HEK293 (cell line): ENCODE measurements at regions not wholly inside any gene's neighbourhood (a gene's known extent, or its start where the extent isn't known, plus 50 kb on each side); places are given as distances from the start of the nearest gene placed in this dataset.

ENCODE experiments used
- CTCF ChIA-PET: fragments of 350-600 bp; formaldehyde crosslinking; extraction: SDS; loops from one replicate; lab custom pipeline; 2021; ENCODE audit warnings: antibody characterized with exemption; lab: Yijun Ruan, JAX
- POLR2A ChIA-PET: fragments of 300-600 bp; formaldehyde crosslinking; extraction: SDS; loops from one replicate; lab custom pipeline; 2020; ENCODE audit warnings: antibody characterized with exemption, inconsistent platforms; lab: Yijun Ruan, JAX
- H3K27ac ChIP-seq: fragments of 200-500 bp; sonication (Bioruptor generic); 2 replicates; pipeline ENCODE4 v1.5.1; 2014; ENCODE audit warnings: low read depth, low read length, control low read depth, inconsistent platforms; ENCODE audit errors: extremely low read depth
- H3K36me3 ChIP-seq, 2 experiments: fragments of 200-500 bp in 1 of 2; sonication (Bioruptor generic) in 1 of 2; 1 replicate in 1 of 2; 2 replicates in 1 of 2; pipeline ENCODE4 v1.5.1; 2014 to 2017; ENCODE audit warnings: inconsistent platforms in 2 of 2, low read length in 2 of 2; ENCODE audit not compliant: control insufficient read depth in 2 of 2, insufficient read depth in 1 of 2
- H3K4me1 ChIP-seq: fragments of 200-500 bp; sonication (Bioruptor generic); 2 replicates; pipeline ENCODE4 v1.5.1; 2014; ENCODE audit warnings: mild to moderate bottlenecking, low read length, inconsistent platforms; ENCODE audit not compliant: control insufficient read depth, insufficient read depth
- H3K4me3 ChIP-seq: 2 replicates; pipeline ENCODE4 v1.5.1; 2011; ENCODE audit warnings: low read depth, mild to moderate bottlenecking, control low read depth, low read length, moderate library complexity
- H3K9me3 ChIP-seq: fragments of 200-500 bp; sonication (Bioruptor generic); 2 replicates; pipeline ENCODE4 v1.5.1; 2014; ENCODE audit warnings: low read depth, low read length, inconsistent platforms; ENCODE audit not compliant: control insufficient read depth, insufficient read depth
- AEBP2 ChIP-seq: fragments of 450-650 bp; formaldehyde crosslinking; IDR thresholded peaks from 2 replicates; pipeline ENCODE4 v1.5.1; 2016; ENCODE audit warnings: missing biosample characterization, missing genetic modification characterization, borderline replicate concordance
- EGR2 ChIP-seq: fragments of 450-650 bp; formaldehyde crosslinking; IDR thresholded peaks from 2 replicates; pipeline ENCODE4 v1.5.1; 2016; ENCODE audit warnings: low read depth, missing biosample characterization, missing genetic modification characterization
- GLI2 ChIP-seq: fragments of 450-650 bp; formaldehyde crosslinking; IDR thresholded peaks from 2 replicates; pipeline ENCODE4; 2017; ENCODE audit warnings: missing biosample characterization, missing genetic modification characterization, low read depth, borderline replicate concordance
- MEIS1 ChIP-seq: sonication (generic); formaldehyde crosslinking; IDR thresholded peaks from 2 replicates; pipeline ENCODE4 v1.8.1; 2022; ENCODE audit warnings: missing genetic modification reagents, mild to moderate bottlenecking, borderline replicate concordance
- PBX3 ChIP-seq: sonication (generic); formaldehyde crosslinking; IDR thresholded peaks from 2 replicates; pipeline ENCODE4 v1.8.1; 2022; ENCODE audit warnings: mild to moderate bottlenecking, moderate library complexity, missing genetic modification reagents
- SCRT2 ChIP-seq: fragments of 450-650 bp; formaldehyde crosslinking; IDR thresholded peaks from 2 replicates; pipeline ENCODE4 v1.5.1; 2016; ENCODE audit warnings: missing biosample characterization, missing genetic modification characterization
- SETDB1 ChIP-seq: IDR thresholded peaks from one replicate; pipeline ENCODE4 v1.6.1; 2017; ENCODE audit warnings: mild to moderate bottlenecking, low read length, moderate library complexity, mixed read lengths; ENCODE audit not compliant: insufficient read length
- SP7 ChIP-seq: fragments of 450-650 bp; formaldehyde crosslinking; IDR thresholded peaks from 2 replicates; pipeline ENCODE4 v1.5.1; 2016; ENCODE audit warnings: missing biosample characterization, missing genetic modification characterization
- YY1 ChIP-seq: fragments of 450-650 bp; formaldehyde crosslinking; IDR thresholded peaks from 2 replicates; pipeline ENCODE4 v1.5.1; 2018; ENCODE audit warnings: missing biosample characterization, missing genetic modification characterization
- ZBTB7A ChIP-seq: fragments of 450-650 bp; formaldehyde crosslinking; IDR thresholded peaks from 2 replicates; pipeline ENCODE4 v1.5.1; 2016; ENCODE audit warnings: low read depth, missing biosample characterization, missing genetic modification characterization
- ZNF10 ChIP-seq: fragments of 450-650 bp; formaldehyde crosslinking; IDR thresholded peaks from 2 replicates; pipeline ENCODE4 v1.5.1; 2017; ENCODE audit warnings: missing biosample characterization, missing genetic modification characterization
- ZNF112 ChIP-seq: fragments of 450-650 bp; formaldehyde crosslinking; IDR thresholded peaks from 2 replicates; pipeline ENCODE4 v1.5.0; 2017; ENCODE audit warnings: missing biosample characterization, missing genetic modification characterization
- ZNF138 ChIP-seq: fragments of 450-650 bp; formaldehyde crosslinking; IDR thresholded peaks from 2 replicates; pipeline ENCODE4 v1.5.1; 2016; ENCODE audit warnings: missing biosample characterization, missing genetic modification characterization, borderline replicate concordance
- ZNF266 ChIP-seq: fragments of 450-650 bp; formaldehyde crosslinking; IDR thresholded peaks from 2 replicates; pipeline ENCODE4 v1.5.1; 2016; ENCODE audit warnings: missing biosample characterization, missing genetic modification characterization, low read depth
- ZNF302 ChIP-seq: fragments of 450-650 bp; formaldehyde crosslinking; IDR thresholded peaks from 2 replicates; pipeline ENCODE4 v1.5.1; 2016; ENCODE audit warnings: missing biosample characterization, missing genetic modification characterization, low read depth
- ZNF335 ChIP-seq: fragments of 450-650 bp; formaldehyde crosslinking; conservative IDR thresholded peaks from 2 replicates; pipeline ENCODE4 v1.5.1; 2016; ENCODE audit warnings: missing biosample characterization, missing genetic modification characterization
- ZNF398 ChIP-seq: fragments of 450-650 bp; formaldehyde crosslinking; IDR thresholded peaks from 2 replicates; pipeline ENCODE4 v1.5.1; 2017; ENCODE audit warnings: missing biosample characterization, missing genetic modification characterization
- ZNF473 ChIP-seq: fragments of 450-650 bp; formaldehyde crosslinking; IDR thresholded peaks from 2 replicates; pipeline ENCODE4 v1.5.1; 2017; ENCODE audit warnings: missing biosample characterization, missing genetic modification characterization
- ZNF521 ChIP-seq: fragments of 450-650 bp; formaldehyde crosslinking; IDR thresholded peaks from 2 replicates; pipeline ENCODE4 v1.5.1; 2017; ENCODE audit warnings: missing biosample characterization, mild to moderate bottlenecking, missing genetic modification characterization
- ZNF561 ChIP-seq: fragments of 450-650 bp; IDR thresholded peaks from 2 replicates; pipeline ENCODE4 v1.5.1; 2018; ENCODE audit warnings: missing biosample characterization, missing genetic modification characterization, borderline replicate concordance
- ZNF610 ChIP-seq: fragments of 450-650 bp; formaldehyde crosslinking; IDR thresholded peaks from 2 replicates; pipeline ENCODE4 v1.5.1; 2016; ENCODE audit warnings: missing biosample characterization, missing genetic modification characterization, borderline replicate concordance
- ZNF654 ChIP-seq: fragments of 450-650 bp; formaldehyde crosslinking; IDR thresholded peaks from 2 replicates; pipeline ENCODE4 v1.5.1; 2016; ENCODE audit warnings: low read depth, missing biosample characterization, missing genetic modification characterization
- ZNF707 ChIP-seq: fragments of 450-650 bp; formaldehyde crosslinking; IDR thresholded peaks from 2 replicates; pipeline ENCODE4 v1.5.1; 2016; ENCODE audit warnings: missing biosample characterization, missing genetic modification characterization
- ZNF747 ChIP-seq: fragments of 450-650 bp; formaldehyde crosslinking; IDR thresholded peaks from 2 replicates; pipeline ENCODE4 v1.5.1; 2016; ENCODE audit warnings: missing biosample characterization, missing genetic modification characterization
- ZNF791 ChIP-seq: fragments of 450-650 bp; formaldehyde crosslinking; IDR thresholded peaks from 2 replicates; pipeline ENCODE4 v1.5.1; 2016; ENCODE audit warnings: missing biosample characterization, missing genetic modification characterization
- TF ChIP-seq, protein P1 (sequence below): fragments of 450-650 bp; formaldehyde crosslinking; optimal IDR thresholded peaks from 2 replicates; pipeline ENCODE3; 2016; ENCODE audit warnings: missing biosample characterization, mild to moderate bottlenecking, missing genetic modification characterization

GRCh38 chr1:177586429-177586828, 383.4 kb downstream of the SEC16B start:
- Histone ChIP-seq H3K36me3 (no peaks in the 10 kb centered on the region), H3K27ac (no peak overlapping the region)
- TF ChIP-seq ZBTB7A (tag by site-specific recombination): no peak
- TF ChIP-seq, all 188 proteins: peak for 0
- Histone ChIP-seq H3K4me1 (0 out of 2 replicates have a peak, but pooled peaks cover 3% of the 10 kb centered on the region), H3K4me3 (no peak overlapping the region), H3K9me3 (no peaks in the 10 kb centered on the region)
- POLR2A ChIA-PET: no interaction called here
- CTCF ChIA-PET: no interaction called here

DNA sequence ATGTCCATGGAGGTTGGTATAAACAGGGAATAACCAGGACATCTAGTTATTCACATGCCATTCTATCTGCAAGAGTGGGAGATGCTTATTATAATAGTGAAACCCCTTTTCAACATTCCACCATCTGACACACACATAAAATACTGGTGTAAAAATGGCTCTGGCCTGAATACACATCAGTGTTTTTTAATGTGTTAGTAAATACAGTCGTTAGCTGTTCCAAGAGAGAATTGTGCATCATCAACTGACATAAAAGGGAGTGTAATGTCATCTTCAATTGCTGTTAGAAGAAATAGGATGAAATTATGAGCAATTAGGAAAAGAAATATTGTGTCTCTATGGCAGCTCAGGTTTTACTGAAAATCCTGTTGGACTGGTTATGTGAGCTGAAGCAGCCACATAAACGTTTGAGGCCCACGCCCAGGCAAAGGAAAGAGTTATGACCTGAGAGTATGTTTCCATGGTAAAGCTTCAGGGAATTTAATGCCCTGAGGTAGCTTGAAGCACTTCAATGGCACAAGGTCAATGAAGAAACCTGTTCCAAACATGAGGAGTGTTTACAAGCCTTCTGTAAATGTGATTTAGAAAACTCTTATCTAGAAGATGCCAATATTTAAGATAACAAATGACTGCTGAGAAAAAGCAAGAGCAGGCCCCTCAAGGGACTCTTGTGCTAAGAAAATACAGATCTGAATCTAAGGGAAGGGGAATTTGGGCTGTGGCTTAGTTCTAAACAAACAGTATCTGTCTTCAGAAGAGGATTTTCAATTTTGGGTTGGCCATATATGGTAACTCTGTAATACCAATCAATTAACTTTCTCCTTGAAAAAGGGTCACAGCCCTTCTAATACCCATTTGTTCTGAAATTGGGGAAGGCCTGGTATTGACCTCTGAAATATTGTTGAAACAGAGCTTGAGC, 384.3 kb downstream of the SEC16B start:
- POLR2A ChIA-PET: no interaction called here
- TF ChIP-seq MEIS1 (CRISPR knock-in tag): no peak
- TF ChIP-seq SP7 (tag by site-specific recombination): no peak
- no peak for TF ChIP-seq EGR2 (tag by site-specific recombination)
- no peak for TF ChIP-seq ZNF398 (tag by site-specific recombination)
- TF ChIP-seq PBX3: no peak
- TF ChIP-seq ZNF266: no peak
- TF ChIP-seq ZNF112 (tag by site-specific recombination): no peak
- no peak for TF ChIP-seq ZNF654
- TF ChIP-seq ZNF335 (tag by site-specific recombination): no peak
- TF ChIP-seq, all 188 proteins: peak for 0
- CTCF ChIA-PET: interaction anchor here (0.6 to 0.8 kb wide), 2 partner anchors 18 to 1788 kb away, joined by 3 read pairs; no protein-coding TSS in a partner anchor

DNA sequence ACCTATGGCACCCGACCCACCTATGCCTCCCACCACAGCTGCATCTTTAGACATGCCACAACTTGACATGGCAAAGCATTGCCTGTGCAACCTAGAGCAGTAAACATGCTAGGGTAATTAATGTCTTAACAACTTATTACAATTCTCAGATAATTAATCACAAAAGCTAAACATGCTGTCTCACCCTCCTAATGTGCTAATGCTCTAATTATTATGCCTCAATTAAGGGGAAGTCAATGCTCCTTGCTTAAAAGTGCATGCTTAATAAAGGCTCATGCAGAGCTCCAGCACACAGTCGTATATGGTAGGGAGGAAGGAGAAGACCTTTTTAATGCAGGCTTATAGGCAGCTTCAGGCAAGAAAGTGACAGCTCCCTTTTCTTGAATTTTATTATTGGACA, 396.0 kb downstream of the SEC16B start:
- Histone ChIP-seq H3K4me3 (no peak overlapping the region), H3K4me1 (no peaks in the 10 kb centered on the region), H3K27ac (no peak overlapping the region), H3K9me3 (no peaks in the 10 kb centered on the region), H3K36me3 (no peaks in the 10 kb centered on the region)
- ChIA-PET CTCF (no interaction called here), POLR2A (no interaction called here)
- TF ChIP-seq SCRT2 (tag by site-specific recombination) (no peak), ZNF791 (tag by site-specific recombination) (no peak), ZNF707 (tag by site-specific recombination) (no peak), ZNF521 (tag by site-specific recombination) (no peak), ZNF561 (tag by site-specific recombination) (no peak), ZNF610 (tag by site-specific recombination) (no peak), ZNF302 (tag by site-specific recombination) (no peak), SETDB1 (no peak), ZNF747 (tag by site-specific recombination) (no peak), YY1 (tag by site-specific recombination) (no peak), ZNF138 (no peak), ZNF473 (tag by site-specific recombination) (no peak), ZNF10 (tag by site-specific recombination) (no peak), GLI2 (tag by site-specific recombination) (no peak), AEBP2 (tag by site-specific recombination) (no peak)
- TF ChIP-seq, protein P1, sequence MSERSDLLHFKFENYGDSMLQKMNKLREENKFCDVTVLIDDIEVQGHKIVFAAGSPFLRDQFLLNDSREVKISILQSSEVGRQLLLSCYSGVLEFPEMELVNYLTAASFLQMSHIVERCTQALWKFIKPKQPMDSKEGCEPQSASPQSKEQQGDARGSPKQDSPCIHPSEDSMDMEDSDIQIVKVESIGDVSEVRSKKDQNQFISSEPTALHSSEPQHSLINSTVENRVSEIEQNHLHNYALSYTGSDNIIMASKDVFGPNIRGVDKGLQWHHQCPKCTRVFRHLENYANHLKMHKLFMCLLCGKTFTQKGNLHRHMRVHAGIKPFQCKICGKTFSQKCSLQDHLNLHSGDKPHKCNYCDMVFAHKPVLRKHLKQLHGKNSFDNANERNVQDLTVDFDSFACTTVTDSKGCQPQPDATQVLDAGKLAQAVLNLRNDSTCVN (tag by site-specific recombination): no peak

More for the DNA sequence above, 384.3 kb downstream of the SEC16B start:
- Histone ChIP-seq H3K4me3 (no peak overlapping the region), H3K4me1 (0 out of 2 replicates have a peak, but pooled peaks cover 3% of the 10 kb centered on the region), H3K9me3 (no peaks in the 10 kb centered on the region), H3K27ac (no peak overlapping the region), H3K36me3 (no peaks in the 10 kb centered on the region)
